ENCODE measurements at regions not wholly inside any gene's neighbourhood (a gene's known extent, or its start where the extent isn't known, plus 50 kb on each side); places are given as distances from the start of the nearest gene placed in this dataset.

- Mint-ChIP-seq H3K27ac (ENCODE audit: unreplicated experiment) (no peak overlapping the region), H3K36me3 (ENCODE audit: low read depth) (no peaks in the 10 kb centered on the region)
These were observed 343.3 kb upstream of the CDH9 start for GRCh38 chr5:27381686-27382085.

GRCh38 chr5:27377626-27378025 lies 339.2 kb upstream of the CDH9 start:
- Mint-ChIP-seq H3K27ac (ENCODE audit: unreplicated experiment) (no peak overlapping the region), H3K9me3 (ENCODE audit: low read depth) (peaks cover 3% of the 10 kb centered on the region), H3K4me1 (ENCODE audit: low read depth) (peaks cover 2% of the 10 kb centered on the region), H3K27me3 (ENCODE audit: low read depth) (no peaks in the 10 kb centered on the region), H3K36me3 (ENCODE audit: low read depth) (no peaks in the 10 kb centered on the region), H3K4me3 (ENCODE audit: unreplicated experiment) (no peak overlapping the region)
- no peak for TF ChIP-seq CTCF (IDR thresholded peaks at IDR 0.05)
- DNase-seq (ENCODE audit: low spot score): no peak

More at GRCh38 chr5:27381686-27382085, 343.3 kb upstream of the CDH9 start:
- Mint-ChIP-seq H3K4me1 (ENCODE audit: low read depth) (peaks cover 2% of the 10 kb centered on the region), H3K9me3 (ENCODE audit: low read depth) (peaks cover 5% of the 10 kb centered on the region), H3K27me3 (ENCODE audit: low read depth) (no peaks in the 10 kb centered on the region), H3K4me3 (ENCODE audit: unreplicated experiment) (no peak overlapping the region)
- TF ChIP-seq CTCF (IDR thresholded peaks at IDR 0.05): no peak
- DNase-seq (ENCODE audit: low spot score): no peak

GRCh38 chr5:27353970-27354369 lies 315.6 kb upstream of the CDH9 start:
- Mint-ChIP-seq H3K9me3 (ENCODE audit: low read depth) (no peaks in the 10 kb centered on the region), H3K27ac (ENCODE audit: unreplicated experiment) (no peak overlapping the region), H3K4me1 (ENCODE audit: low read depth) (no peaks in the 10 kb centered on the region), H3K36me3 (ENCODE audit: low read depth) (no peaks in the 10 kb centered on the region), H3K27me3 (ENCODE audit: low read depth) (peaks cover 5% of the 10 kb centered on the region), H3K4me3 (ENCODE audit: unreplicated experiment) (no peak overlapping the region)
- no peak for TF ChIP-seq CTCF (IDR thresholded peaks at IDR 0.05)
- DNase-seq (ENCODE audit: low spot score): no peak

- H3K27me3 Mint-ChIP-seq (ENCODE audit: low read depth): peaks cover 5% of the 10 kb centered on the region
- H3K27ac Mint-ChIP-seq (ENCODE audit: unreplicated experiment): no peak overlapping the region
- H3K9me3 Mint-ChIP-seq (ENCODE audit: low read depth): no peaks in the 10 kb centered on the region
- no peak for DNase-seq (ENCODE audit: low spot score)
- H3K36me3 Mint-ChIP-seq (ENCODE audit: low read depth): no peaks in the 10 kb centered on the region
- no peak for TF ChIP-seq CTCF (IDR thresholded peaks at IDR 0.05)
- H3K4me1 Mint-ChIP-seq (ENCODE audit: low read depth): no peaks in the 10 kb centered on the region
- no peak overlapping the region for H3K4me3 Mint-ChIP-seq (ENCODE audit: unreplicated experiment)
These were observed 315.2 kb upstream of the CDH9 start for GRCh38 chr5:27353540-27353939.

- no peak for TF ChIP-seq CTCF (IDR thresholded peaks at IDR 0.05)
- Mint-ChIP-seq H3K36me3 (ENCODE audit: low read depth) (no peaks in the 10 kb centered on the region), H3K4me3 (ENCODE audit: unreplicated experiment) (no peak overlapping the region), H3K9me3 (ENCODE audit: low read depth) (peaks cover 16% of the 10 kb centered on the region), H3K27ac (ENCODE audit: unreplicated experiment) (no peak overlapping the region), H3K27me3 (ENCODE audit: low read depth) (peaks cover 15% of the 10 kb centered on the region), H3K4me1 (ENCODE audit: low read depth) (no peaks in the 10 kb centered on the region)
- no peak for DNase-seq (ENCODE audit: low spot score)
These were observed 303.0 kb upstream of the CDH9 start for GRCh38 chr5:27341342-27341741.
